ENCODE measurements at regions not wholly inside any gene's neighbourhood (a gene's known extent, or its start where the extent isn't known, plus 50 kb on each side); places are given as distances from the start of the nearest gene placed in this dataset.
"Not testable (repeated sequence)": the region's sequence is repeated elsewhere in the genome, so short reads cannot be mapped to it uniquely, and the experiment has no call there.

- DNase-seq = no peak
These were observed 192.9 kb upstream of the CTSO start for GRCh38 chr4:156146571-156146970.

GRCh38 chr4:156144961-156145360 lies 191.3 kb upstream of the CTSO start:
- no peak for DNase-seq

- no peak for DNase-seq
These were observed 185.2 kb upstream of the CTSO start for GRCh38 chr4:156138781-156139280.

- DNase-seq = no peak
These were observed 184.2 kb upstream of the CTSO start for GRCh38 chr4:156137679-156138473.

GRCh38 chr4:156132196-156132595 lies 178.5 kb upstream of the CTSO start:
- no peak for DNase-seq

GRCh38 chr4:156128616-156129015 lies 174.9 kb upstream of the CTSO start:
- no peak for DNase-seq

GRCh38 chr4:156118507-156119220 lies 165.0 kb upstream of the CTSO start:
- DNase-seq = no peak

- DNase-seq = no peak
These were observed 164.1 kb upstream of the CTSO start for GRCh38 chr4:156117743-156118142.

- no peak for DNase-seq
These were observed 163.3 kb upstream of the CTSO start for GRCh38 chr4:156116991-156117390.

GRCh38 chr4:156113138-156113765 lies 159.6 kb upstream of the CTSO start:
- DNase-seq = no peak

- DNase-seq = no peak
These were observed 158.0 kb upstream of the CTSO start for GRCh38 chr4:156111686-156112085.

GRCh38 chr4:156109943-156110900 lies 156.6 kb upstream of the CTSO start:
- DNase-seq = no peak

- not testable (repeated sequence) for DNase-seq
These were observed 155.4 kb upstream of the CTSO start for GRCh38 chr4:156109087-156109486.

- no peak for DNase-seq
These were observed 149.6 kb upstream of the CTSO start for GRCh38 chr4:156103311-156103710.

GRCh38 chr4:156102411-156102810 lies 148.7 kb upstream of the CTSO start:
- no peak for DNase-seq

- DNase-seq = no peak
These were observed 147.9 kb upstream of the CTSO start for GRCh38 chr4:156101571-156101970.

- DNase-seq = no peak
These were observed 147.0 kb upstream of the CTSO start for GRCh38 chr4:156100651-156101050.

- DNase-seq = no peak
These were observed 145.1 kb upstream of the CTSO start for GRCh38 chr4:156098805-156099204.

GRCh38 chr4:156085100-156085499 lies 131.4 kb upstream of the CTSO start:
- no peak for DNase-seq

GRCh38 chr4:156084373-156084772 lies 130.7 kb upstream of the CTSO start:
- no peak for DNase-seq

- DNase-seq = no peak
These were observed 120.3 kb upstream of the CTSO start for GRCh38 chr4:156073976-156074375.

- DNase-seq = no peak
These were observed 107.0 kb upstream of the CTSO start for GRCh38 chr4:156060661-156061060.

GRCh38 chr4:156053174-156053573 lies 99.5 kb upstream of the CTSO start:
- no peak for DNase-seq
